H1 (cell line): ENCODE measurements at regions not wholly inside any gene's neighbourhood (a gene's known extent, or its start where the extent isn't known, plus 50 kb on each side); places are given as distances from the start of the nearest gene placed in this dataset.

Experiments
- CTCF ChIA-PET: fragments of 300-600 bp; sonication (Branson Sonifier 250); formaldehyde crosslinking; loops from one replicate; lab custom pipeline; 2021; ENCODE audit not compliant: partially characterized antibody; lab: Charles Lee
- POLR2A ChIA-PET: fragments of 300-600 bp; sonication (Branson Sonifier 250); formaldehyde crosslinking; loops from one replicate; lab custom pipeline; 2021; ENCODE audit warnings: inconsistent platforms; ENCODE audit not compliant: partially characterized antibody; lab: Charles Lee
- DNase-seq, 2 experiments: peaks; one replicate each; pipeline versions ENCODE4 v3.0.0 to v3.0.0-alpha.2; 2010 to 2022; ENCODE audit warnings: low spot score in 2 of 2, low read depth in 1 of 2, mixed read lengths in 1 of 2
- FAIRE-seq: peaks from 2 replicates; lab custom pipeline; 2011; peaks lifted over from hg19 to GRCh38; lab: Jason Lieb, UNC
- H2AFZ ChIP-seq: 2 replicates; pipeline ENCODE4 v1.8.1; 2012; ENCODE audit warnings: low read length, inconsistent platforms
- H2AK5ac ChIP-seq: 2 replicates; pipeline ENCODE4 v1.6.1; 2013; ENCODE audit warnings: low read depth, low read length
- H2BK120ac ChIP-seq: replicated peaks from 2 replicates; pipeline ENCODE3; 2013; ENCODE audit warnings: low read depth, low read length, inconsistent platforms
- H2BK12ac ChIP-seq: 2 replicates; pipeline ENCODE4 v1.6.1; 2013; ENCODE audit warnings: low read depth, low read length
- H2BK15ac ChIP-seq: 2 replicates; pipeline ENCODE4 v1.6.1; 2013; ENCODE audit warnings: low read length
- H2BK20ac ChIP-seq: 2 replicates; pipeline ENCODE4 v1.6.1; 2013; ENCODE audit warnings: low read length
- H2BK5ac ChIP-seq: 2 replicates; pipeline ENCODE4 v1.6.1; 2013; ENCODE audit warnings: low read depth, low read length
- H3K14ac ChIP-seq: 2 replicates; pipeline ENCODE4 v1.6.1; 2013; ENCODE audit warnings: inconsistent platforms; ENCODE audit not compliant: insufficient read length
- H3K18ac ChIP-seq: 2 replicates; pipeline ENCODE4 v1.6.1; 2013; ENCODE audit warnings: low read length; ENCODE audit errors: extremely low read depth
- H3K23ac ChIP-seq: 2 replicates; pipeline ENCODE4 v1.6.1; 2013; ENCODE audit warnings: inconsistent platforms; ENCODE audit not compliant: insufficient read length
- H3K23me2 ChIP-seq: 2 replicates; pipeline ENCODE4 v1.6.1; 2013; ENCODE audit warnings: low read depth, low read length
- H3K27ac ChIP-seq: 2 replicates; pipeline ENCODE4 v1.6.1; 2011; ENCODE audit warnings: low read depth, low read length, inconsistent platforms
- H3K27me3 ChIP-seq, 4 experiments: replicated peaks in 1 of 4; 1 replicate in 1 of 4; 2 replicates in 3 of 4; pipeline versions ENCODE4 v1.6.1 to v1.8.1; 2011 to 2013; ENCODE audit warnings: low read length in 3 of 4, mild to moderate bottlenecking in 3 of 4, inconsistent platforms in 2 of 4, mixed read lengths in 2 of 4, moderate library complexity in 1 of 4; ENCODE audit not compliant: control insufficient read depth in 3 of 4, insufficient read depth in 3 of 4; ENCODE audit errors: extremely low read depth in 1 of 4
- H3K36me3 ChIP-seq, 4 experiments: 2 replicates each; pipeline versions ENCODE4 v1.6.1 to v1.8.1; 2011 to 2013; ENCODE audit warnings: mild to moderate bottlenecking in 4 of 4, low read length in 3 of 4, moderate library complexity in 2 of 4, control low read depth in 1 of 4, inconsistent platforms in 1 of 4; ENCODE audit not compliant: insufficient read depth in 4 of 4, control insufficient read depth in 2 of 4
- H3K4ac ChIP-seq: replicated peaks from 2 replicates; pipeline ENCODE3; 2013; ENCODE audit warnings: low read length, low read depth, mixed read lengths, inconsistent platforms; ENCODE audit not compliant: insufficient read length
- H3K4me1 ChIP-seq, 4 experiments: replicated peaks in 1 of 4; 1 replicate in 1 of 4; 2 replicates in 3 of 4; pipeline versions ENCODE4 v1.6.1 to v1.8.1; 2011 to 2013; ENCODE audit warnings: low read length in 3 of 4, inconsistent platforms in 2 of 4, mixed read lengths in 1 of 4; ENCODE audit not compliant: insufficient read depth in 4 of 4, control insufficient read depth in 3 of 4
- H3K4me2 ChIP-seq, 2 experiments: 2 replicates each; pipeline versions ENCODE4 v1.6.1 to v1.8.1; 2011 to 2013; ENCODE audit warnings: low read depth in 2 of 2, low read length in 2 of 2, control low read depth in 1 of 2, inconsistent platforms in 1 of 2, mild to moderate bottlenecking in 1 of 2; ENCODE audit not compliant: insufficient read depth in 1 of 2
- H3K4me3 ChIP-seq, 4 experiments: fragments of 200-600, 300-600 bp in 1 of 4; sonication (generic), shearing (Covaris generic), sonication (Bioruptor Twin) in 1 of 4; 2 replicates each; pipeline versions ENCODE4 v1.5.1 to v1.8.1; 2011 to 2016; ENCODE audit warnings: low read length in 4 of 4, low read depth in 3 of 4, control low read depth in 2 of 4, inconsistent platforms in 2 of 4, mild to moderate bottlenecking in 2 of 4, mixed read lengths in 1 of 4, moderate library complexity in 1 of 4; ENCODE audit not compliant: insufficient read depth in 2 of 4; ENCODE audit errors: extremely low read depth in 1 of 4
- H3K56ac ChIP-seq: replicated peaks from 2 replicates; pipeline ENCODE3; 2013; ENCODE audit warnings: low read depth, mild to moderate bottlenecking, mixed read lengths, low read length, inconsistent platforms; ENCODE audit not compliant: insufficient read length
- H3K79me1 ChIP-seq: 2 replicates; pipeline ENCODE4 v1.6.1; 2013; ENCODE audit warnings: low read depth, low read length, control low read depth
- H3K79me2 ChIP-seq, 2 experiments: 2 replicates each; pipeline versions ENCODE4 v1.6.1 to v1.8.1; 2012 to 2013; ENCODE audit warnings: low read length in 2 of 2, mild to moderate bottlenecking in 2 of 2, inconsistent platforms in 1 of 2; ENCODE audit not compliant: insufficient read depth in 2 of 2, control insufficient read depth in 1 of 2
- H3K9ac ChIP-seq, 4 experiments: replicated peaks in 1 of 4; 1 replicate in 1 of 4; 2 replicates in 3 of 4; pipeline versions ENCODE4 v1.6.1 to v1.8.1; 2011 to 2013; ENCODE audit warnings: low read depth in 3 of 4, low read length in 3 of 4, control low read depth in 2 of 4, mild to moderate bottlenecking in 2 of 4, moderate library complexity in 2 of 4, inconsistent platforms in 1 of 4; ENCODE audit errors: extremely low read depth in 1 of 4
- H3K9me3 ChIP-seq, 2 experiments: 2 replicates each; pipeline versions ENCODE4 v1.6.1 to v1.8.1; 2012 to 2013; ENCODE audit warnings: mild to moderate bottlenecking in 2 of 2, moderate library complexity in 2 of 2, control low read depth in 1 of 2, inconsistent platforms in 1 of 2, low read depth in 1 of 2, low read length in 1 of 2, mixed read lengths in 1 of 2; ENCODE audit not compliant: insufficient read depth in 2 of 2
- H4K20me1 ChIP-seq, 2 experiments: replicated peaks in 1 of 2; 2 replicates each; pipeline versions ENCODE3 to v1.8.1; 2011 to 2013; ENCODE audit warnings: inconsistent platforms in 2 of 2, low read length in 2 of 2, mild to moderate bottlenecking in 1 of 2; ENCODE audit not compliant: insufficient read depth in 2 of 2, control insufficient read depth in 1 of 2
- H4K5ac ChIP-seq: 2 replicates; pipeline ENCODE4 v1.6.1; 2013; ENCODE audit warnings: low read length, low read depth, mixed read lengths, inconsistent platforms; ENCODE audit not compliant: insufficient read length
- H4K8ac ChIP-seq: 2 replicates; pipeline ENCODE4 v1.8.0; 2013; ENCODE audit warnings: mild to moderate bottlenecking, moderate library complexity, low read length, inconsistent platforms; ENCODE audit not compliant: insufficient read depth; ENCODE audit errors: extremely low read depth
- H4K91ac ChIP-seq: replicated peaks from 2 replicates; pipeline ENCODE3; 2013; ENCODE audit warnings: low read length, mixed read lengths, inconsistent platforms; ENCODE audit not compliant: insufficient read length
- CTCF ChIP-seq, 3 experiments: IDR thresholded peaks; 1 replicate in 2 of 3; 2 replicates in 1 of 3; pipeline versions ENCODE4 v1.5.1 to v1.6.1; 2011; ENCODE audit warnings: low read length in 3 of 3, mild to moderate bottlenecking in 3 of 3, inconsistent platforms in 2 of 3, low read depth in 1 of 3, moderate library complexity in 1 of 3; ENCODE audit not compliant: insufficient read depth in 1 of 3; ENCODE audit errors: control extremely low read depth in 1 of 3
- PHF8 ChIP-seq: fragments of 200-600 bp; sonication (generic); conservative IDR thresholded peaks from 2 replicates; pipeline ENCODE4 v1.7.1; 2012; ENCODE audit warnings: low read depth, mild to moderate bottlenecking, inconsistent platforms, low read length, moderate library complexity
- SIN3A ChIP-seq, 2 experiments: IDR thresholded peaks in 1 of 2; conservative IDR thresholded peaks in 1 of 2; 2 replicates each; pipeline ENCODE4 v1.6.1; 2011 to 2012; ENCODE audit warnings: low read length in 2 of 2, improper control_type of control experiment in 1 of 2, low read depth in 1 of 2, mild to moderate bottlenecking in 1 of 2
- TAF7 ChIP-seq: optimal IDR thresholded peaks from 2 replicates; pipeline ENCODE3; 2011; ENCODE audit warnings: low read depth, mild to moderate bottlenecking, inconsistent platforms, low read length, moderate library complexity, borderline replicate concordance
- WGBS, 2 experiments: shearing (Covaris generic) in 1 of 2; methylation state at CpG; one replicate each; pipeline versions ENCODE4 v1.1.6 to v1.1.7; 2013 to 2015; ENCODE audit warnings: low lambda C conversion rate in 2 of 2, mixed read lengths in 2 of 2, inconsistent platforms in 1 of 2, low coverage in 1 of 2, missing lambda C conversion rate in 1 of 2; ENCODE audit not compliant: insufficient replicate concordance in 2 of 2, insufficient coverage in 1 of 2, insufficient read length in 1 of 2; ENCODE audit errors: extremely low coverage in 1 of 2, missing lambda C conversion rate in 1 of 2; 5-methylcytosine and 5-hydroxymethylcytosine counted together

- 15% methylated on average over 13 of the region's 21 CpGs; no CpG with 5 or more reads in 1 of the 2 experiments for WGBS, 2 experiments
- peak overlapping the region; percentile 48 to 69 for H3K4me2 ChIP-seq
- no peaks in the 10 kb centered on the region for H4K20me1 ChIP-seq
- no peak overlapping the region for H2BK20ac ChIP-seq
- H3K14ac ChIP-seq = no peak overlapping the region
- H3K23me2 ChIP-seq = no peaks in the 10 kb centered on the region; the same call in 1 of the 2 replicates
- no peak overlapping the region for H2BK5ac ChIP-seq
- H3K4ac ChIP-seq = no peak overlapping the region
- TF ChIP-seq TAF7 (peak; percentile 32), PHF8 (0 out of 2 replicates have a peak, but pooled peaks have one; percentile 4), CTCF (IDR thresholded peaks at IDR 0.05; ENCODE audit: control extremely low read depth in 1 of 3, insufficient read depth in 1 of 3, low read depth in 1 of 3, low read length in 3 of 3) (no peak), SIN3A (conservative IDR thresholded peaks at IDR 0.05 in 1 of 2, IDR thresholded peaks at IDR 0.05 in 1 of 2; ENCODE audit: low read depth in 1 of 2, low read length in 2 of 2) (no peak)
- ChIA-PET CTCF (interaction anchor here (1.1 to 6.6 kb wide), 6 partner anchors 8 to 111 kb away, joined by 3 to 44 read pairs (median 4); no protein-coding TSS in a partner anchor), POLR2A (interaction anchor here (0.7 to 2.8 kb wide), 20 partner anchors 8 to 127 kb away, joined by 3 to 13 read pairs (median 4); no protein-coding TSS in a partner anchor)
- no peak overlapping the region for H4K91ac ChIP-seq
- no peak for DNase-seq
- no peaks in the 10 kb centered on the region for H3K79me2 ChIP-seq
- no peak overlapping the region for H2BK120ac ChIP-seq
- H3K4me1 ChIP-seq = peaks cover 0 to 23% (median 14%) of the 10 kb centered on the region in 4 experiments; a peak in 5 of 7 replicates
- no peak overlapping the region for H3K23ac ChIP-seq
- peaks cover 0 to 3% of the 10 kb centered on the region in 2 experiments; a peak in 1 of 4 replicates for H3K9me3 ChIP-seq
- H2BK15ac ChIP-seq = no peak overlapping the region
- H3K4me3 ChIP-seq = peak overlapping the region; percentile 8 to 53 (median 17); a peak in 4 of 8 replicates
- no peak overlapping the region for H3K9ac ChIP-seq
- H3K27me3 ChIP-seq = peaks cover 0 to 16% (median 6%) of the 10 kb centered on the region in 4 experiments; a peak in 4 of 7 replicates
- H3K56ac ChIP-seq = no peak overlapping the region
- no peak overlapping the region for H2AFZ ChIP-seq
- no peak overlapping the region; the same call in 1 of the 2 replicates for H3K18ac ChIP-seq
- H2AK5ac ChIP-seq = no peak overlapping the region
- no peak overlapping the region for H4K5ac ChIP-seq
- H2BK12ac ChIP-seq = no peak overlapping the region
- no peaks in the 10 kb centered on the region for H3K79me1 ChIP-seq
- no peak overlapping the region; the same call in 1 of the 2 replicates for H3K27ac ChIP-seq
- peak overlapping the region; percentile 4 for H4K8ac ChIP-seq
- no peaks in the 10 kb centered on the region for H3K36me3 ChIP-seq
- no peak for FAIRE-seq
These were observed 126.0 kb downstream of the ZFP36L2 start for GRCh38 chr2:43100362-43100882.
